ENCODE measurements at regions not wholly inside any gene's neighbourhood (a gene's known extent, or its start where the extent isn't known, plus 50 kb on each side); places are given as distances from the start of the nearest gene placed in this dataset.

DNA sequence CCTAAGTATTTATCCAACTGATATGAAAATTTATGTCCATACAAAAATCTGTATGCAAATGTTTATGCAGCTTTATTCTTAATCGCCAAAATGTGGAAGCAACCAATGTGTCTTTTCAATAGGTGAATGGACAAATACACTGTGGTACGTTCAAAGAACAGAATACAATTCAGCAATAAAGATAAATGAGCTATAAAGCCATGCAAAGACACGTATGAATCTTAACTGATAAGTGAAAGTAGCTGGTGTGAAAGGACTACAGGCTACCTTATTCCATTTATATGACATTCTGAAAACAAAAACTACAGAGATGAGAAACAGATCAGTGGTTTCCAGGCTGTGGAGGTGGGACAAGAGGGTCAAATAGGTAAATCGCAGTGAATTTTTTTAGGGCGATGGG is 419.6 kb upstream of the B3GALT2 start:
- TF ChIP-seq, protein P1, sequence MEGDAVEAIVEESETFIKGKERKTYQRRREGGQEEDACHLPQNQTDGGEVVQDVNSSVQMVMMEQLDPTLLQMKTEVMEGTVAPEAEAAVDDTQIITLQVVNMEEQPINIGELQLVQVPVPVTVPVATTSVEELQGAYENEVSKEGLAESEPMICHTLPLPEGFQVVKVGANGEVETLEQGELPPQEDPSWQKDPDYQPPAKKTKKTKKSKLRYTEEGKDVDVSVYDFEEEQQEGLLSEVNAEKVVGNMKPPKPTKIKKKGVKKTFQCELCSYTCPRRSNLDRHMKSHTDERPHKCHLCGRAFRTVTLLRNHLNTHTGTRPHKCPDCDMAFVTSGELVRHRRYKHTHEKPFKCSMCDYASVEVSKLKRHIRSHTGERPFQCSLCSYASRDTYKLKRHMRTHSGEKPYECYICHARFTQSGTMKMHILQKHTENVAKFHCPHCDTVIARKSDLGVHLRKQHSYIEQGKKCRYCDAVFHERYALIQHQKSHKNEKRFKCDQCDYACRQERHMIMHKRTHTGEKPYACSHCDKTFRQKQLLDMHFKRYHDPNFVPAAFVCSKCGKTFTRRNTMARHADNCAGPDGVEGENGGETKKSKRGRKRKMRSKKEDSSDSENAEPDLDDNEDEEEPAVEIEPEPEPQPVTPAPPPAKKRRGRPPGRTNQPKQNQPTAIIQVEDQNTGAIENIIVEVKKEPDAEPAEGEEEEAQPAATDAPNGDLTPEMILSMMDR (IDR thresholded peaks at IDR 0.05) = no peak
- H3K4me3 Mint-ChIP-seq = no peak overlapping the region
- intact Hi-C loops (cut with micrococcal nuclease) = no loop called here

DNA sequence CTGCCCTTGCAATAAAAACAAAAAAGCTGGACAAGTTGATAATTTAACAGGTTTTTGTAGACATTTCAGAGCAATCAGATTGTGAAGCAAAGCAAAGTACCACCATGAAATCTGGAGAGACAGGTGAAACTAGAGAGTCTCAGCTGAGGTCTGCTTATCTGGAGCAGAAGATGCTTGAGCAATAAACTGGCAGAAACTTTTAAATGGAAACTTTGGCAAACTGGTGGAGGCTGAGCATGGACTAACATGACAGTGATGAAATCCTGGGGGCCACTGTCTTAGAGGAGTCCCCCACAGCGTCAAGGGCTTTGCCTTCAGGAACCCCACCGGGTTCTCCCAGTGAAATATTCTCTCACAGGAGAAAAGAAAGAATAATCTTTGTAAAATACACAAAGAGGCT is 416.3 kb upstream of the B3GALT2 start:
- no peaks in the 10 kb centered on the region for H3K36me3 Mint-ChIP-seq (ENCODE audit: low read depth)
- no peak overlapping the region for H3K27ac Mint-ChIP-seq
- ATAC-seq = no peak
- no peaks in the 10 kb centered on the region for H3K27me3 Mint-ChIP-seq
- H3K4me3 Mint-ChIP-seq = no peak overlapping the region
- CTCF ChIA-PET = interaction anchor here (0.5 kb wide), 1 partner anchor 161 kb away, joined by 3 read pairs; no protein-coding TSS in a partner anchor
- no peak for DNase-seq
- POLR2A ChIA-PET = no interaction called here
- H3K9me3 Mint-ChIP-seq = peaks cover 2% of the 10 kb centered on the region
- TF ChIP-seq, protein P1 (IDR thresholded peaks at IDR 0.05) = no peak
- intact Hi-C loops (cut with micrococcal nuclease) = no loop called here
- H3K4me1 Mint-ChIP-seq (ENCODE audit: low read depth) = peaks cover 10% of the 10 kb centered on the region

More for the DNA sequence above, 419.6 kb upstream of the B3GALT2 start:
- Mint-ChIP-seq H3K27me3 (no peaks in the 10 kb centered on the region), H3K36me3 (ENCODE audit: low read depth) (peaks cover 2% of the 10 kb centered on the region), H3K4me1 (ENCODE audit: low read depth) (peaks cover 12% of the 10 kb centered on the region), H3K9me3 (peaks cover 11% of the 10 kb centered on the region), H3K27ac (no peak overlapping the region)
- POLR2A ChIA-PET = no interaction called here
- CTCF ChIA-PET = no interaction called here
- DNase-seq (no peak), ATAC-seq (no peak)

DNA sequence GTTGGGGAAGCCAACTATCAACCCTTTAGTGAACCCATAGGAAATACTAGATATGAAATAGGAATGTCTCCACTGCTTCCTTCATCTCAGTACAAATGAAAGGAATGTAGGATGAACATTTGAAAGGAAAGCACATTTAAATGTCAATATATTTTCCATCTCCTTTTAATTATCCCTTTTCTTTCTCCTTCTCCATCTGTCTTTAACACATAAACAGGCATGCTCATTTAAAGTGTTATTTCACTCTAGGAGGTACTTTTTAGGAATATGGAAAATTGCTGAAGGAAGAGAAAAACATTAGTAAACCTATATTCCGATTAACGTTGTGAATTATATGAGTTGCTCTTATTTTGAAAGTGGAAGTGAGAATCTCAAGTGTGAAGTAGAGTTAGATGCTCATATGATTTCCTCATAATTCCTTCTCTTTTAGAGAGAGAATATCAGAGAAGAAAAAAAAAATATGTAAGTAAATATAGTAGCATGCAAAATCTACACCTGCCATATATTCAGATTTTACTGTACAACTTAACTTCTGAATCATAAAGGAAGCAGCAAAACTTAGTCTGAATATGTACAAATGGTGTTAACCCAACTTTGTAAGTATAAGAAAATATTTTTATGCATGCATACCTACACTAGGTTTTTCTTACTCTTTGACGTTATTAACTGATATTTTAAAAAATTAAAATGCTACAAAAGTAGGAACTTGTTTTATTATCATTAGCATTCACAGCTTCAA is 406.9 kb upstream of the B3GALT2 start:
- intact Hi-C loops (cut with micrococcal nuclease) = no loop called here
- Mint-ChIP-seq H3K4me1 (ENCODE audit: low read depth) (peaks cover 10% of the 10 kb centered on the region), H3K27ac (peak overlapping the region; percentile 58), H3K4me3 (no peak overlapping the region), H3K27me3 (no peaks in the 10 kb centered on the region), H3K9me3 (no peaks in the 10 kb centered on the region), H3K36me3 (ENCODE audit: low read depth) (no peaks in the 10 kb centered on the region)
- ATAC-seq = no peak
- no peak for DNase-seq
- ChIA-PET POLR2A (no interaction called here), CTCF (no interaction called here)
- TF ChIP-seq, protein P1 (IDR thresholded peaks at IDR 0.05) = no peak

DNA sequence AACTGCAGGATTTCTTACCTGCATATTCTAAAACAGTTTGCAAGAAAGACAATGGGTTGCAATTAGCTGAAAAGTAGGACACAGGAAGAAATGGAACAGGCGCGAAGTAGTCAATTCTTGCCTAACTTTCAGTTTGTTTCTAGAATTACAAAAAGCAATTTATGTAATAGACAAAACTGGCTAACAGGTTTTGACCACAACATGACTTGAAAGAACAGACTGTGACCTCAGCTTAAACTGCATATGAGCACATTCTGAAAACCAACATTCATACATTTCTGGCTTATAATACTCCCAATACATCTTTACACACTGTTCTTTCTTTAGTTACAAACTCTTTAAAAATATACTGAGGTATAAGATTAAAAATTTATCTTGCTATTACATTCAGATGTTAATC is 405.9 kb upstream of the B3GALT2 start:
- no peak for DNase-seq
- Mint-ChIP-seq H3K27ac (no peak overlapping the region), H3K4me3 (no peak overlapping the region), H3K9me3 (no peaks in the 10 kb centered on the region), H3K4me1 (ENCODE audit: low read depth) (peaks cover 10% of the 10 kb centered on the region), H3K36me3 (ENCODE audit: low read depth) (no peaks in the 10 kb centered on the region), H3K27me3 (no peaks in the 10 kb centered on the region)
- POLR2A ChIA-PET = no interaction called here
- TF ChIP-seq, protein P1 (IDR thresholded peaks at IDR 0.05) = no peak
- intact Hi-C loops (cut with micrococcal nuclease) = no loop called here
- ATAC-seq = peak; percentile 20
- CTCF ChIA-PET = interaction anchor here (1.8 kb wide), 1 partner anchor 9 kb away, joined by 4 read pairs; no protein-coding TSS in a partner anchor

DNA sequence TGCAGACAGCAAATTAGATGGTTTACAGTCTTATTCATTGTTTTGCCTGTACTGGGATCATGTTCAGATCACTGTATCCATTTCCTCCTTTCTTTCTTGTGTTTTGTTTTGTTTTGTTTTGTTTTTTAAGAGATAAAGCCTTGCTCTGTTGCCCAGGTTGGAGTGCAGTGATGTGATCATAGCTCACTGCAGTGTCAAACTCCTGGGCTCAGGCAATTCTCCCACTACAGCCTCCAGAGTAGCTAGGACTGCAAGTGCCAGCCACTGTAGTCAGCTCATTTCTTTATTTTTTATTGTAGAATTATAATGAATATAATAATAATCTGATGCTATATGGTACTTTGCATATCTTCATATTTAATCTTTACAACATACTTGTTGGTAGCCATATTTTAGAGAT is 403.7 kb upstream of the B3GALT2 start:
- H3K4me3 Mint-ChIP-seq = no peak overlapping the region
- POLR2A ChIA-PET = no interaction called here
- peaks cover 10% of the 10 kb centered on the region for H3K4me1 Mint-ChIP-seq (ENCODE audit: low read depth)
- CTCF ChIA-PET = no interaction called here
- no peak for ATAC-seq
- no peaks in the 10 kb centered on the region for H3K9me3 Mint-ChIP-seq
- TF ChIP-seq, protein P1 (IDR thresholded peaks at IDR 0.05) = no peak
- H3K36me3 Mint-ChIP-seq (ENCODE audit: low read depth) = no peaks in the 10 kb centered on the region
- H3K27me3 Mint-ChIP-seq = no peaks in the 10 kb centered on the region
- intact Hi-C loops (cut with micrococcal nuclease) = no loop called here
- DNase-seq = no peak
- H3K27ac Mint-ChIP-seq = no peak overlapping the region
